Body of pancreas (tissue), 4 donors: ENCODE measurements at regions not wholly inside any gene's neighbourhood (a gene's known extent, or its start where the extent isn't known, plus 50 kb on each side); places are given as distances from the start of the nearest gene placed in this dataset.

Source experiments
- CTCF ChIP-seq, 7 experiments: fragments of 450-650 bp in 4 of 7; fragments of 200-600 bp in 3 of 7; sonication (generic) in 3 of 7; IDR thresholded peaks; one replicate each; pipeline ENCODE4 v1.5.1; 2016 to 2019; ENCODE audit warnings: antibody characterized with exemption in 7 of 7
- POLR2A ChIP-seq, 3 donors: fragments of 450-650 bp; IDR thresholded peaks; one replicate each; pipeline ENCODE4 v1.6.1; 2016; ENCODE audit warnings: antibody characterized with exemption in 3 of 3, mild to moderate bottlenecking in 2 of 3

GRCh38 chr9:1916095-1916494 is 99.1 kb upstream of the SMARCA2 start:
- TF ChIP-seq CTCF (IDR thresholded peaks at IDR 0.05) = no peak
- no peak for TF ChIP-seq POLR2A (IDR thresholded peaks at IDR 0.05)
